A549 (cell line): ENCODE measurements at regions not wholly inside any gene's neighbourhood (a gene's known extent, or its start where the extent isn't known, plus 50 kb on each side); places are given as distances from the start of the nearest gene placed in this dataset.

Source experiments
- CBX8 ChIP-seq: fragments of 200-600 bp; sonication (generic); IDR thresholded peaks from 2 replicates; pipeline ENCODE4 v1.6.1; 2016
- CHD2 ChIP-seq: fragments of 150-350 bp; IDR thresholded peaks from 2 replicates; pipeline ENCODE4 v1.6.1; 2014; ENCODE audit warnings: low read length; ENCODE audit not compliant: partially characterized antibody
- EP300 ChIP-seq, 2 experiments: fragments of >200 bp; sonication (Bioruptor Twin); formaldehyde crosslinking; IDR thresholded peaks; 2 replicates in 1 of 2; 3 replicates in 1 of 2; pipeline ENCODE4 v1.6.1; 2016 to 2017
- JUNB ChIP-seq: fragments of >200 bp; sonication (Bioruptor Twin); formaldehyde crosslinking; IDR thresholded peaks from 2 replicates; pipeline ENCODE4 v1.6.1; 2016
- KDM1A ChIP-seq: fragments of 200-600 bp; sonication (generic); IDR thresholded peaks from 2 replicates; pipeline ENCODE4 v1.6.1; 2016; ENCODE audit warnings: low read depth, mild to moderate bottlenecking
- RCOR1 ChIP-seq: fragments of 150-350 bp; IDR thresholded peaks from 2 replicates; pipeline ENCODE4 v1.6.1; 2014; ENCODE audit warnings: antibody characterized with exemption, low read length, low read depth
- SMC3 ChIP-seq: fragments of >200 bp; sonication (Bioruptor Twin); formaldehyde crosslinking; IDR thresholded peaks from 3 replicates; pipeline ENCODE4 v1.6.1; 2018; ENCODE audit warnings: inconsistent platforms
- ZFP36 ChIP-seq: fragments of 450-650 bp; IDR thresholded peaks from 2 replicates; pipeline ENCODE4 v1.6.1; 2014; ENCODE audit warnings: borderline replicate concordance; ENCODE audit not compliant: partially characterized antibody
- ZNF302 ChIP-seq: fragments of 250-450 bp; sonication (Bioruptor Pico); IDR thresholded peaks from 2 replicates; pipeline ENCODE4 v1.9.0; 2021; ENCODE audit warnings: inconsistent platforms, mild to moderate bottlenecking, moderate library complexity
- TF ChIP-seq, protein P1 (sequence below): fragments of >200 bp; sonication (Bioruptor Twin); formaldehyde crosslinking; IDR thresholded peaks from 3 replicates; pipeline ENCODE4 v1.5.1; 2016
- TF ChIP-seq, protein P2 (sequence below): IDR thresholded peaks from 2 replicates; pipeline ENCODE4 v1.6.1; 2012
- TF ChIP-seq, protein P3 (sequence below): fragments of 200-600 bp; sonication (generic); IDR thresholded peaks from 2 replicates; pipeline ENCODE4 v1.6.1; 2016; ENCODE audit warnings: antibody characterized with exemption, mild to moderate bottlenecking, moderate library complexity

DNA sequence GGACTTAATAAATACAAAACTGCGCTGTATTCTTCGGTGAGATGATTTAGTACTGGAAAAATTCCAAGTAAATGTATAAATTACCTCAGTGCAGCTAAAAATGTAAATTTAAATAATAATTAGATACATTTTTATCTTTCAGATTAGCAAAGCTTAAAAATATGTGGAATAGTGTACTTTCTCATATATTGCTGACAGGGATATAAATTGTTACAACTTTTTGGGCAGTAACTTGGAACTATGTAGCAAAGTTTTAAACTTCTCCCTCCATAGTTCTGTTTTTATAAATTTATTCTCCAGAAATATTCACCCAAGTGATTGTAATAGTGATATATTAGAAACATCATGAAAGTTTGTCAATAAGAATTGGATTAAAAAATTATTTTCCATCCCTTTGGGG lies 384.6 kb upstream of the CITED2 start:
- TF ChIP-seq, protein P1, sequence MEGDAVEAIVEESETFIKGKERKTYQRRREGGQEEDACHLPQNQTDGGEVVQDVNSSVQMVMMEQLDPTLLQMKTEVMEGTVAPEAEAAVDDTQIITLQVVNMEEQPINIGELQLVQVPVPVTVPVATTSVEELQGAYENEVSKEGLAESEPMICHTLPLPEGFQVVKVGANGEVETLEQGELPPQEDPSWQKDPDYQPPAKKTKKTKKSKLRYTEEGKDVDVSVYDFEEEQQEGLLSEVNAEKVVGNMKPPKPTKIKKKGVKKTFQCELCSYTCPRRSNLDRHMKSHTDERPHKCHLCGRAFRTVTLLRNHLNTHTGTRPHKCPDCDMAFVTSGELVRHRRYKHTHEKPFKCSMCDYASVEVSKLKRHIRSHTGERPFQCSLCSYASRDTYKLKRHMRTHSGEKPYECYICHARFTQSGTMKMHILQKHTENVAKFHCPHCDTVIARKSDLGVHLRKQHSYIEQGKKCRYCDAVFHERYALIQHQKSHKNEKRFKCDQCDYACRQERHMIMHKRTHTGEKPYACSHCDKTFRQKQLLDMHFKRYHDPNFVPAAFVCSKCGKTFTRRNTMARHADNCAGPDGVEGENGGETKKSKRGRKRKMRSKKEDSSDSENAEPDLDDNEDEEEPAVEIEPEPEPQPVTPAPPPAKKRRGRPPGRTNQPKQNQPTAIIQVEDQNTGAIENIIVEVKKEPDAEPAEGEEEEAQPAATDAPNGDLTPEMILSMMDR, result no peak
- TF ChIP-seq, protein P2, sequence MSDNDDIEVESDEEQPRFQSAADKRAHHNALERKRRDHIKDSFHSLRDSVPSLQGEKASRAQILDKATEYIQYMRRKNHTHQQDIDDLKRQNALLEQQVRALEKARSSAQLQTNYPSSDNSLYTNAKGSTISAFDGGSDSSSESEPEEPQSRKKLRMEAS, result no peak
- TF ChIP-seq CHD2, result no peak
- TF ChIP-seq ZNF302 (CRISPR knock-in tag), result no peak
- TF ChIP-seq CBX8, result no peak
- TF ChIP-seq JUNB, result no peak
- TF ChIP-seq EP300 (IDR thresholded peaks at IDR 0.05), result no peak
- TF ChIP-seq KDM1A, result no peak
- TF ChIP-seq RCOR1, result no peak
- no peak for TF ChIP-seq SMC3
- TF ChIP-seq ZFP36, result no peak
- TF ChIP-seq, protein P3, sequence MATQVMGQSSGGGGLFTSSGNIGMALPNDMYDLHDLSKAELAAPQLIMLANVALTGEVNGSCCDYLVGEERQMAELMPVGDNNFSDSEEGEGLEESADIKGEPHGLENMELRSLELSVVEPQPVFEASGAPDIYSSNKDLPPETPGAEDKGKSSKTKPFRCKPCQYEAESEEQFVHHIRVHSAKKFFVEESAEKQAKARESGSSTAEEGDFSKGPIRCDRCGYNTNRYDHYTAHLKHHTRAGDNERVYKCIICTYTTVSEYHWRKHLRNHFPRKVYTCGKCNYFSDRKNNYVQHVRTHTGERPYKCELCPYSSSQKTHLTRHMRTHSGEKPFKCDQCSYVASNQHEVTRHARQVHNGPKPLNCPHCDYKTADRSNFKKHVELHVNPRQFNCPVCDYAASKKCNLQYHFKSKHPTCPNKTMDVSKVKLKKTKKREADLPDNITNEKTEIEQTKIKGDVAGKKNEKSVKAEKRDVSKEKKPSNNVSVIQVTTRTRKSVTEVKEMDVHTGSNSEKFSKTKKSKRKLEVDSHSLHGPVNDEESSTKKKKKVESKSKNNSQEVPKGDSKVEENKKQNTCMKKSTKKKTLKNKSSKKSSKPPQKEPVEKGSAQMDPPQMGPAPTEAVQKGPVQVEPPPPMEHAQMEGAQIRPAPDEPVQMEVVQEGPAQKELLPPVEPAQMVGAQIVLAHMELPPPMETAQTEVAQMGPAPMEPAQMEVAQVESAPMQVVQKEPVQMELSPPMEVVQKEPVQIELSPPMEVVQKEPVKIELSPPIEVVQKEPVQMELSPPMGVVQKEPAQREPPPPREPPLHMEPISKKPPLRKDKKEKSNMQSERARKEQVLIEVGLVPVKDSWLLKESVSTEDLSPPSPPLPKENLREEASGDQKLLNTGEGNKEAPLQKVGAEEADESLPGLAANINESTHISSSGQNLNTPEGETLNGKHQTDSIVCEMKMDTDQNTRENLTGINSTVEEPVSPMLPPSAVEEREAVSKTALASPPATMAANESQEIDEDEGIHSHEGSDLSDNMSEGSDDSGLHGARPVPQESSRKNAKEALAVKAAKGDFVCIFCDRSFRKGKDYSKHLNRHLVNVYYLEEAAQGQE, result no peak
